HG03469 (cell line): ENCODE measurements at regions not wholly inside any gene's neighbourhood (a gene's known extent, or its start where the extent isn't known, plus 50 kb on each side); places are given as distances from the start of the nearest gene placed in this dataset.

ENCODE experiments used
- ATAC-seq: cut with Tn5 transposase; IDR thresholded peaks from one replicate; pipeline ENCODE4 v1.9.1; 2021; ENCODE audit warnings: mild to moderate bottlenecking, moderate library complexity, moderate number of reproducible peaks; ENCODE audit not compliant: unreplicated experiment

DNA sequence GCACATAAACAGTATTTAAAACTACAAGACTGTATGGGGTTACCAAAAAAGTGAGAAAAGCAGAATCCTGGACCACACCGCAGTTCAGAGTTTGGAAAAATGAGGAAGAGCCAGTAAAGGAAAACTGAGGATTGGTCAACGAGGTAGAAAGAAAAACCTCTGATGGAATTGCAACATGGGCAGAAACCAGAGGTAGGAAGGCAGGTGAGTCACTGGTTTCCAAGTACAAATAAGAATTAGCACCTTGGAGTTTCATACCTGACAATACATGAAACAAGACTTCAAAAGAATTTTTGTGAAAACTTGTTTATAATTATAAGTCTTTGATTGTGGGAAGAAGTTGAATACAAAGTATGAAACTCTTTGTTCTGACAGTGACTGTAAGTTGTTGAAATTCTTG lies 533.7 kb upstream of the DAB1 start:
- no peak for ATAC-seq

GRCh38 chr1:57951390-57951789 lies 527.5 kb upstream of the DAB1 start:
- ATAC-seq, result no peak

DNA sequence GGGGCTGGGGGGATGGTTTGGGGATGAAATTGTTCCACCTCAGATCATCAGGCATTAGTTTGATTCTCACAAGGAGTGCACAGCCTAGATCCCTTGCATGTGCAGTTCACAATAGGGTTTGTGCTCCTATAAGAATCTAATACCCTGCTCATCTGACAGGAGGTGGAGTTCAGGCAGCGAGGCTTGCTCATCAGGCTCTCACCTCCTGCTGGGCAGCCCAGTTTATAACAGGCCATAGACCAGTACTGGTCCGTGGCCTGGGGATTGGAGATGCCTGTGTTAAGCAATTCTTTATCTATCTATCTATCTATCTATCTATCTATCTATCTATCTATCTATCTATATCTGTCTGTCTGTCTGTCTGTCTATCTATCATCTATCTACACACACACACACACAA lies 525.3 kb upstream of the DAB1 start:
- no peak for ATAC-seq

DNA sequence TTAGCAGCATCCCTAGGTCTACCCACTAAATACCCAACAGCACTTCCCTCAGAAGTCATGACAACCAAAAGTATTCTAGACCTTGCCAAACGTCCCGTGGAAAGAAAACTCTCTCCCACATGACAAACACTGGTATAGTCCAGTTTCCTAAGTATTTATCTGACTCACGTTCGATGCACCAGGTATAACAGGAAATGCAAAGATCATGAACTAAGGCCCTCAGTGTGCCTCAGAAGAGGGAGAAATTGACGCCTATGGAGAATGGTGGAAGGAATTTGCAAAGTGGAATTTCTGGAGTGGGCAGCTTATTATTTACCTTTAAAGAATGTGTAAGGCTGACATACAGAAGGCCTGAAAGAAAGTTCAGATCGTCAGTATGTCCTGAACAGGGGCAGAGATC lies 523.6 kb upstream of the DAB1 start:
- no peak for ATAC-seq

GRCh38 chr1:57945045-57945444 lies 521.2 kb upstream of the DAB1 start:
- ATAC-seq, result no peak

GRCh38 chr1:57943365-57943764 lies 519.5 kb upstream of the DAB1 start:
- no peak for ATAC-seq

DNA sequence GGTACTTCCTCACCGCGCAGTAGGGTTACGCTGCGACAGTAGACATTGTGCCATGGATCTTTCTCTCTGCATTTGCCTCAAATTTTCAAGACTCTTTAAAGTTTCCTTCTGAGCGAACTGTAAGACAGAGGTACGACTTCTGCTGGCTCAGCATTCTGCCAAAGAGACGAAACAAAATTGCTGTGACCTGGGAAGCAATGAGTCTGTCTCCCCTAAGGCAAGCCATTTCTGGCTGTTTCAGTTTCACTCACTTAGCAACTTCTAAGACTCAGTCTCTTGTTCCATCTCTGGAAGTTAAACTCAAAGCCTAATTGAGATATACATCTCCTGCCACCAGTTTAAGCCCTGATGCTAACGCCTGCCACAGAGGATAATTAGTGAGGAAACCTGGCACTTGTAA lies 510.9 kb upstream of the DAB1 start:
- no peak for ATAC-seq

DNA sequence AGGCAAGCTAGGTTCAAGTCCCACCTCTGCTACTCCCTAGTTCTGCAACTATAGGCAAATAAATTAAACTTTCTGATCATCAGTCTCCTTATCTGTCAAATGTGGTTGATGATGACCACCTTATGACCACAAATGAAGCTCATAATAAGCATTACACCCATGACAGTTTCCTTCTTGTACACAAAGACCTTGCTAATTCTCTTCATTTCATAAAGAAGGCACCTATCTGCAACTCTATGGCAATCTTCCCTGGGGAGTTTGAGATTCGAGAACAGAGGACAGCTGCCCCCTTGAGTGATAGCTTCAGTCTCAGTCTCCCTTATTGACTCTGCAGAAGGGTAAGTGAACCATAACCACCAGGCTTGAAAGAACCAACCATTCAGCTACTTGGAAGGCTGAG lies 503.1 kb upstream of the DAB1 start:
- no peak for ATAC-seq

GRCh38 chr1:57926025-57926552 lies 502.2 kb upstream of the DAB1 start:
- ATAC-seq, result no peak

DNA sequence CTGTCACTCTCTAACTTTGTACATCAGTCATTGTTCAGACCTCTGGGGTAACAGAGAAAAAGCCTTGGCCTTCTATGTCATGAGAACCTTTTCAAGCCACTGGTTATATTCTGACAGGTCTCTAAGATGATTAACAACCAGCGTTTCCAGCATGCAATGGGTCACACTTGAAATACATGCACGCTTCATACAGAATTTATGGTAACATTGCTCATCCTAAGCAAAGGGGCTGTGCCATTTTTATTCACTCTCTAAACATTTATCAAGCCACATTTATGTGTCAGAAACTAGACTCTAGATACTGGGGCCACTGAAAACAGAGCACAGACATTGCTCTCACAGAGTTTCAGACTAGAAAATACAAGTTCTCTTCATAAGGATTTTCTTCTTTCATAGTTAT lies 501.4 kb upstream of the DAB1 start:
- ATAC-seq, result no peak

DNA sequence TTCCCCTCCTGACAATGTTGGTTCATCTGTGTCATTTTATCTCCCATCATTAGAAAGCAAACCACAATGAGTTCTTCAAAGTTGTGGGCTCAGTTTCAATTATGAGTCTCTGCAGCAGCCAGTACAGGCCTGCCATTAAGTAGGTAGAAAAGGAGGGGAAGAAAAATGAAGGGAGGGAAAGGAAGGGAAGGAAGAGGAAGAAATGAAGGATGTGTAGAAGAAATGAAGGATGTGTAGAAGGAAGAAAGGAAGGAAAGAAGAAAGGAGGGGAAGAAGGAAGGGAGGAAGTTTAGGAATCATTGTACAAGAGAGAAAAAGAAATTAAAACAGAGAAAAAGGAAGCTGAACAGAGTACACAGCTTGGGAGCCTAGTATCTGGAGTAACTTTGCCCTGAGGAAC lies 498.3 kb upstream of the DAB1 start:
- ATAC-seq, result no peak

DNA sequence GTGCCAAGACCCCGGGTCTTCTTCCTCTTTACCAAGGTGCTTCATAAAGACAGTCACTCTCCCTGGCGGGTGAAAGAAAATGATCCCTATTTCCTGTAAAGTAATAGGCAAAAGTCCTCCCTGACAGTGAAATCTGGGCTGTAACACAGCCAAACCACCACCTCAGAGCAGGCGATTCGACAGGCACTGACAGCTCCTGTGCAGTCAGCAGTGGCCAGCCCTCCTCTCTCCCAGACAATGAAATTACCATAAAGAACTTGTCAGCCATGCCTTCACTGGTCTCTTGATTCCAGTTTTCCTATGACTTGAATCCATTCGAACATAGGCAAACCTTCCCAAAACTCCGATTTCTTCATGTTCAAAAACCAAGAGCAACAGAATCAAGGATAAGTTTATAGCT lies 492.2 kb upstream of the DAB1 start:
- no peak for ATAC-seq

GRCh38 chr1:57911427-57911826 lies 487.6 kb upstream of the DAB1 start:
- no peak for ATAC-seq

GRCh38 chr1:57910782-57911181 lies 486.9 kb upstream of the DAB1 start:
- no peak for ATAC-seq

- no peak for ATAC-seq
Observed at GRCh38 chr1:57910305-57910704, 486.4 kb upstream of the DAB1 start.

DNA sequence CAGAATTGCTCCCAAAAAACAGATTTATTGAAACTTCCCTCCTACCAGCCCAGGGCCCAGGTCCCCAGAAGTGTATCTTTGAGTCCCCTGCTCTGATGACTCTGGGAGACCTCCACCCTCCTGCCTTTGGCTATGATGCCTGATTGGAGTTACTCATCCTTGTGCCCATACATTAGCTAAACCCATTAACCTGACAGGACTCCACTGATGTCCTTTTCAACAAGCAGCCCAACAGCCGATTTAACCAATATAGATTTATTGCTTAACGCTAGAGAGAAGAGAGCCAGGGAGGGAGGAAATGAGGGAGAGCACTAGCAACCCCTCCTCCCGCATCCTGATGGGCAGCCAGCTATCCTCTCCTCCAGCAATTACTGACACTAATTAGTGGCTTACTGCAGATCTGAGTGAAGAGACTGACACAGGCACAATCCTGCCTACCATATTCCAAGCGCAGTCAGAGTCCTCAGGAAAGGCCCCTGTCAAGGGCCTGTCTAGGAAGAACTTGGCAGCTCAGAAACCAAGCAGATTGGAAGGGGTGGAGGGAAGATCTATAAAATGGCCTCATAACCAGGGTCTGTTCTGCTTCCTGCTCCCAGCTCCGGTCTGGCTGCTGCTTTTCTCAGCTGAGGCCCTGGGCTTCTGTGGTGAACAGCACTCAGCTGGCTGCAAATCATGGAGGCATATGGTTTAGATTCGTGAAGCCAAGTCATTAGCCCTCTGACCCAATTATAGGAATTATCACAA lies 484.5 kb upstream of the DAB1 start:
- no peak for ATAC-seq

- no peak for ATAC-seq
Observed at GRCh38 chr1:57901208-57901919, 477.5 kb upstream of the DAB1 start.

GRCh38 chr1:57898531-57898930 lies 474.7 kb upstream of the DAB1 start:
- no peak for ATAC-seq

DNA sequence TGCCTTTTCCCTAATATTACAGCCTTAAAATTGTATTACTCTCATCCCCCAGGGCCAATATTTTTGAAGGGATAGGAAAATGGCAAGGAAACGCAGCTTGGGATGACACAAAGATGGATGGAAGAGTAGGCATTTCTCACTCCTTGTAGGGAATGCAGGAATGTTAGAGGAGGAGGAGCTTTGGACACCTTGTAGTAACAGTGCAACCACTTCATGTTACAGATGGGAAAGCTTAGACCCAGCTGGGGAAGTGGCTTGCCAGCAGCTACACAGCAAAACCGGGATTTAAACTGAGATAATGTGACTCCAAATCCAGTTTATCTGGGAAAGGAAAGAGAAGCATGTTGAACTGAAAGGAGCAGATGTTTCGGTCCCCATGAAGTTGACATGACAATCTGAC lies 473.7 kb upstream of the DAB1 start:
- ATAC-seq, result no peak

- no peak for ATAC-seq
Observed at GRCh38 chr1:57894315-57894714, 470.5 kb upstream of the DAB1 start.

DNA sequence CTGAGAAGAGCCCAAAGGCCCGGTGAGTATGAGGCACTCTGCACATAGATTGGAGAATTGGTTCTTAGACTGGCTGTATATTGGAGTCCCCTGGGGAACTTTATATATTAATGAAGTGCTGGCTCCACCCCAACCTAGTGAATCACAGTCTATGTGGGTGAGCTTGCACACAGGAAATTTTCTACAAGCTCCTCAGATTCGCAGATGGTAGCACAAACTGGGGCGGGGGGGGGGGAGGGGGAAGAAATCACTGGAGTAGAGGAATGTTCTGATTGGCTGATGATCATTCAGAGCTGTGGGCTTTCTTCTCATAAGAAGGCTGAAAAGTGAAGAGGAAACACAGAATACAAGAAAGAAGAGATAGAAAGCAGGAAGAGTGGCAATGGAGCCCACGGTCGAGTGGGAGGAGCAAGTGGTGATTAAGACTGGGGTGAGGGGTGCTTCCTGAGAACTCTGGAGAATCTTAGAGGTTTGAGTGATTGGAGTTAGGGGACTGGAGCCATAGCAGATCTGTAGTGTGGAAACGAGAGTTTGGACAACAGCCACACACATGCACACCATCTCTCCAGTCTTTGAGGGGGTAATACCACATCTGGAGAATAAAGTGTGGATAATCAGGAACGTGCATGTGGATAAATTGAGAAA lies 465.9 kb upstream of the DAB1 start:
- no peak for ATAC-seq

- no peak for ATAC-seq
Observed at GRCh38 chr1:57887964-57888491, 464.2 kb upstream of the DAB1 start.
